ENCODE measurements at regions not wholly inside any gene's neighbourhood (a gene's known extent, or its start where the extent isn't known, plus 50 kb on each side); places are given as distances from the start of the nearest gene placed in this dataset.
A peak's percentile ranks its signal among the peaks of the same experiment; 100 is the strongest.

DNA sequence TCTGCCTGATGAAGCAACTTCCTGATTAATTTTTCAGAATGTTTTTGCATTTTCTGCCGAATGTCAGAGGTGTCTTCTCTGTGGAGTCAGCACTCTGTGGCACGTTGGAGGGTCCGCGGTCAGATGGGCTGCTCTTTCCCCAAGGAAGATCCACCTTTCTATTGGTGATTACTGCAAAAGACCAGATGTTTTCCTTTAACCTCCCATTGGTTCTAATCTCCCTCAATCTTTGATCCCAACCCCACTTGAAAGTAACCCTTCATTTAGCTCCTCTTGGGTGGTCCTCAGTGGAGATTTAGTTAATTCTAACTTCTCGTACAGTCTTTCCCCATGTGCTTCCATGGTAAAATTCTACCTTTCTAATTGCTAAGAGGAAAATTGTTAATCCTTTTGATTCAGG lies 397.7 kb upstream of the DDHD1 start:
- no peak for DNase-seq (ENCODE audit: low read depth, low spot score)

- no peak for DNase-seq (ENCODE audit: low read depth, low spot score)
Measured at GRCh38 chr14:53549956-53550355, 396.8 kb upstream of the DDHD1 start.

DNA sequence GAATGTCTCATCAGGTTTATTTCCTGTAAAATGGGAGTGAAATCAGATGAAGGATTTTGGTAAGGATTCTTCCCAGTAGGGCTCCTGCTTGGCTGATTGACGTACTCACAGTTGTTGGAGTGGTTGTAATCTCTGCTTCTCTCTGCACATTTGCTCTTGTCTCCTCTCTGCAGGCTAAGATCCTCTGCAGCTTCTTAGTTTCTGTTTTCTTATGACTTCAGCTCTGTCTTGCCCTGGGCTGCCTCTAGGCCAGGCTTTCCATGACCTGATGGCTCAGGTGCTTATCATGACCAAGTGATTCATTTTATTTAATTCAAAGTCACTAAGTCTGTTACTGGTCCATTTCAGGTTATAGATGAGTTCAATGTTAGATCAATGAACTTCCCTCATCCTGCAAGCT lies 394.5 kb upstream of the DDHD1 start:
- no peak for DNase-seq (ENCODE audit: low read depth, low spot score)

DNA sequence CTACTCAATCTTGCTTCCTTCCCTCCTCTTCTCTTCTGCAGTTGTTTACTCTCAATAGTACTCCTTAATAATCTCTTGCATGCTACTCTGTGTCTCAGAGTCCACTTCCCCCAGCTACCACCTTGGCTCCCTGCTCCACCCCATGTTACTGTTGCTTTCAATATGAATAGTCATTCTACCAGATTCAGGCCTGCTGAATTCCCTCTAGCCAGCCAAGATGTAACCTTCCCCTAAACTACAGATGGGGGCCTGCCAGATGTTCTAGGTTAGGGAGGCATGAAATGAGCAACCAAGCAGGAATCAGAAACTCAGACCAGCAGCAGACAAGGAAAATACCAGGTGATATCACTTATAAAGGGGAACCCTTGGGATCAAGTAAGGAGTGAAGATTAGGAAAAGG lies 392.1 kb upstream of the DDHD1 start:
- no peak for DNase-seq (ENCODE audit: low read depth, low spot score)

GRCh38 chr14:53542732-53543131 lies 389.6 kb upstream of the DDHD1 start:
- peak; percentile 35 for DNase-seq (ENCODE audit: low read depth, low spot score)

GRCh38 chr14:53541411-53541810 lies 388.3 kb upstream of the DDHD1 start:
- DNase-seq (ENCODE audit: low read depth, low spot score), result no peak

DNA sequence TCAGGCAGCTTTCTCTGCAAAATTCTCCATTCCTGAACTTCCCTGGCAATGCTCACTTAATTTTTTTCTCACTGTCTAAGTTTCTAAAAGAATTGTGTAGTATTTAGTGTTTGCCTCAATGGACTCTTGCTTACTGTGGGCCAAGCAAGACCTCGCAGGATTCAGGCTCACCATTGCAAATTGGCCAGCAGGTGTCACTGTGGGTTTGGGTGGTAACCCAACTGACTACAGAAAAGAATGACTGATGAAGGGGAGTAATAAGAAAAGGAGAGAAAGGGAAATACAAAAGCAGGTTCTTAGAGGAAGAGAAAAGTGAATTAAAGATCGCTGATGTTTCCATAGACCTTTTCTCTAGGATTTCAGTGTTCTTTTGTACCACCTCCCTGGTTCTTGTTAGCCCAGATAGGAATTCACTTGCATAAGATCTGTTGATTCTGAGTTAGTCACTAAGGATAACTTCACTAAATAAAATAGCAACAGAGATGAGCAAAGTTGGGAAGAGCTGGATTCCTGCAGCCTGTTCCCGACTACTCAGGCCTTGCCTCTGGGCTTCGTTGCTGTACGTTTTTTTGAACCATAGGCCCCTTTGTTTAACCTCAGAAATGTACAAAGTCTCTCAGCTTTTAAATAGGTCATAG lies 386.5 kb upstream of the DDHD1 start:
- DNase-seq (ENCODE audit: low read depth, low spot score), result peak; percentile 68

- DNase-seq (ENCODE audit: low read depth, low spot score), result no peak
Measured at GRCh38 chr14:53538316-53538881, 385.3 kb upstream of the DDHD1 start.

DNA sequence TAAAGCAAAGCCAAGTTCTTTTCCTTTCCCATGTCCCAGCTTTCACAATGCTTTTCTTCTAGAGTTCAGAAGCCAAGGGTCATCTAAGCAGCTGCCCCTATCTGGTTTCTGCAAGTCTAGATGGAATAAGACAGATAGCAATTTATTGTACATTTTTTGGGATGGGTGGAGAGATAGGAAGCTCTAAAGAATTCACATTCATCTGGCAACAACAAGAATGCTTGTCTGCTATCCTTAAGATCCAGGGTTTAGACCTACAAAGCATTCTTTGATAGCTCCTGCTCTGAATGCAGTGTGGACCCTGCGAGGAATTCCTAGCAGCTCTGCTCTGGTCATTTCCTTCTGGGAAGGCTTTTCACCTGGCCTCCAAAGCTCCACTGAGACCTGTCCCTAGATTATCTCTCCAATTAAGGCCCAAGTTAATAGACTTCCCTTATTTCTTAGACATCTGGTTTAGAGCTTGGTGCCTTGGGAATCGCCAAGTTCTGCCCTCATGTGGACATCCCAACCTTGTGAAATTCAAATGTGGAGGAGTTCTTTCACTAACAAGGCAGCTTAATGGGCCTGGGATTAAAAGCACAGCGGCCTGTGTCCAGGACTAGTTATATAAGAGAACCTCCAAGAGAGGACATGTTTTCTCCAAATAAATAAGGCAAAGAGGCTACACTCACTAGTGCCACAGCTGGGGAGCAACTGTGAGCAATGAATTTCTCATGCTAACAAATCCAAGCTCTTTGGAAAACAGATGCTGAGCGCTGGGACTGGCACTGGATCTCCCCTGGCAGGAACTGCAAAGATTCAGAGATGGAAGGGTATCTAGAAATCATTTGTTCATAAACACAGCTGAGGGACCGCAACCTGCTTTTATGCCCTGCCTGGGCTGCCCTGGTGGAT lies 384.5 kb upstream of the DDHD1 start:
- DNase-seq (ENCODE audit: low read depth, low spot score), result no peak

- DNase-seq (ENCODE audit: low read depth, low spot score), result no peak
Measured at GRCh38 chr14:53536446-53536845, 383.3 kb upstream of the DDHD1 start.

GRCh38 chr14:53534841-53535240 lies 381.7 kb upstream of the DDHD1 start:
- DNase-seq (ENCODE audit: low read depth, low spot score), result no peak

DNA sequence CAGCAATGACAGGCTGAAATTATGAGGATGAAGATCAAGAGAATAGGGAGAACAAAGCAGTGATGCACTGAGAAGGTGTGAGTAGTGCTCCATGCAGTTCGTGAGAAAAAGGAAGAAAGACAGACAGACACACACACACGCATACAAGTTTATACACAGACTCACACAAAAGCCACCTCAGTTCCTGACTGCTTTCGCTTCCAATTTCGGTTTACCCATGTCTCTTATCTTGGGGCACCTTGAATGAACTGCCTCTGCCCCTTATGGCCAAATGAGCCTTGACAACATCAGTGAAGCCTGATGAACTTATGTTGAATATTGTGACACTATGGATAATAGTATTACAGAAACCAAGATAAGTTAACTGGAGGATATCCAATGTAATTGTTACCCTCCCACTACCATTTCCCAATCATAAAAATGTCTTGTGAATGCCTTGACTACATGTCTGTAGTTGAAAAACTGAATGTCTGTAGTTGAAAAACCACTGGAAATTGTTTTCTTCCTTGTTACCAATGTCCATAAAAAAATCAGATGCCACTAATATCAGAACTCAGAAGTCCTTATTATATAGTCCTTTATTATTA lies 380.4 kb upstream of the DDHD1 start:
- no peak for DNase-seq (ENCODE audit: low read depth, low spot score)

DNA sequence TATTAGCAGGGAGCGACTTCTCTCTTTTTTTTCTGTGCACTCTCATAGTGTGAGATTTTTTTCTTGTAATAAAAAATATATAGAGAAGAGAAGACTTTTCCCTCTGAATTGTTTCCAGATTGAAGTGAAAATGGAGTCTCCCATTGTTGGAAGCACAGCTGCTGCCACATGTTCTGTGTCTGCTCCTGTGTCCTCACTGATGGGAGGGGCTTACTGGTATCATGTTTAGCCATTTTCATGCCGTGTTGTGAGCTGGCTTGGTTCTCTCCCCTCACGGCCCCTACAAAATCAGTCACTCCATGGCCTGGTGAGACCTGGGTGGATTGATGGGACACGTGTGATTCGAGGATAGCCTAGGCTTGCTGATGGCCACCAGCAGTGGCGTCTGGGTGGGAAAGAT lies 379.7 kb upstream of the DDHD1 start:
- DNase-seq (ENCODE audit: low read depth, low spot score), result no peak

DNA sequence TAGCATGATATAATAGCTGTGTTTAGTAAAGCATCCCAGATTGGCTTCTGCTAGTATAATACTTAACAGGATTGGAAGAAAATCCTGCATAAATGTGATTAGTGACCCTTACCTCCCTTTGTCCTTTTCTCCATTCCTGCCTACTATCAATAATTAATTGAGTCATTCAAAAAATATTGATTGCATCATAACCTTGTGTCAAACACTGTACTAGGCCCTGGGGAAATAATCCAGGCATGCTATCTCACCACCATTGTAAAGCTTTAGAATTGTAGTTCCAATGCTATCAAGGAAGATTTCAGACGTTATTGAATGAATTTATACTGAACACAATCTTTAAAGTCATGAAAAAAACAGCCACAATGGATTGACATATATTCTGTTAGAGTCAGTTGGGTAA lies 378.6 kb upstream of the DDHD1 start:
- DNase-seq (ENCODE audit: low read depth, low spot score), result no peak

GRCh38 chr14:53531156-53531555 lies 378.0 kb upstream of the DDHD1 start:
- no peak for DNase-seq (ENCODE audit: low read depth, low spot score)

GRCh38 chr14:53529519-53529918 lies 376.4 kb upstream of the DDHD1 start:
- no peak for DNase-seq (ENCODE audit: low read depth, low spot score)

- no peak for DNase-seq (ENCODE audit: low read depth, low spot score)
Measured at GRCh38 chr14:53528185-53528671, 375.1 kb upstream of the DDHD1 start.

GRCh38 chr14:53526200-53526599 lies 373.1 kb upstream of the DDHD1 start:
- DNase-seq (ENCODE audit: low read depth, low spot score), result no peak

GRCh38 chr14:53525608-53526007 lies 372.5 kb upstream of the DDHD1 start:
- no peak for DNase-seq (ENCODE audit: low read depth, low spot score)

GRCh38 chr14:53524391-53524790 lies 371.3 kb upstream of the DDHD1 start:
- no peak for DNase-seq (ENCODE audit: low read depth, low spot score)

DNA sequence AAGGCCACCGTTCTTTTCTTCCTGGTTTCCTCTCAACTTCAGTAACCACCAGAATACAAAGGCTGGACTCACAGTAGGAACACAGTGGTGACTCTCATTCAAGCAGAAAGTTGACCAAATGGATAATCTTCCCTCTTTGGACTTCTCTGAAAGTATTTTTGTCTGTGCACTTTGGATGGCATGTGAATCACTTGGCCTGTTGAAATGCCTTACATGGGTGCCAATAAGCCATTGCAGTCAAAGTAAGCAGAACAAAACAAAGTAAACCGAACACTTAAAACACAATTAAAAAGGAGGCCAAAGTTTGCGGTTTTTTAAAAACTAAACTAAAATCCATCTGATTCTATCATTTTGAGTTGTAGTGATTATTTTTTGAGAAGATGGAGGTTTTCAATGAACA lies 370.1 kb upstream of the DDHD1 start:
- no peak for DNase-seq (ENCODE audit: low read depth, low spot score)
